Epithelial cell of esophagus (primary cell): ENCODE measurements at regions not wholly inside any gene's neighbourhood (a gene's known extent, or its start where the extent isn't known, plus 50 kb on each side); places are given as distances from the start of the nearest gene placed in this dataset.

Experiments used
- DNase-seq: peaks from one replicate; pipeline ENCODE4 v3.0.0; 2010; ENCODE audit warnings: low read depth
- H3K4me3 ChIP-seq: 2 replicates; pipeline ENCODE4 v1.5.1; 2011; ENCODE audit warnings: mild to moderate bottlenecking, low read length, control low read depth
- TF ChIP-seq, protein P1 (sequence below): IDR thresholded peaks from 2 replicates; pipeline ENCODE4 v1.5.1; 2011; ENCODE audit warnings: low read depth, mild to moderate bottlenecking, low read length, control low read depth, inconsistent platforms; ENCODE audit not compliant: insufficient read depth; ENCODE audit errors: missing control alignments

DNA sequence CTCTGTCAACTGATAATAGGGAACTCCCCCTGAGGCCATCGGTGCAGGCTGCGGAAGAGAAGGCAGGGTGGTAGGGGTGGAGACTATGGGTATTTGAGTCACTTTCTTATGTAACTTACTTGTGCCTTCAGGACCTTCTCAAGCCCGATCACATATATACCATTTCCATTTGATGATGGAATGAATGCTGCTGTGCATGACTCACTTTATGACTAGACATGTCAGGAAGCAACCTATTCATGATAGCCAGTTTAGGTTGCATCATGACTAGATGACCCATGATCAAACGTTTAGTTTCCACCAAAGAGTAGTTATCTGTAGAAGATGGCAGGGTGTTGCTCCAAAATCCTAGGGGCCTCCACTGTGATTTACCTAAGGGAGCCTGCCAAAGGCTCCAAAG is 435.5 kb downstream of the DTHD1 start:
- H3K4me3 ChIP-seq: no peak overlapping the region
- peak; percentile 84 for DNase-seq
- TF ChIP-seq, protein P1, sequence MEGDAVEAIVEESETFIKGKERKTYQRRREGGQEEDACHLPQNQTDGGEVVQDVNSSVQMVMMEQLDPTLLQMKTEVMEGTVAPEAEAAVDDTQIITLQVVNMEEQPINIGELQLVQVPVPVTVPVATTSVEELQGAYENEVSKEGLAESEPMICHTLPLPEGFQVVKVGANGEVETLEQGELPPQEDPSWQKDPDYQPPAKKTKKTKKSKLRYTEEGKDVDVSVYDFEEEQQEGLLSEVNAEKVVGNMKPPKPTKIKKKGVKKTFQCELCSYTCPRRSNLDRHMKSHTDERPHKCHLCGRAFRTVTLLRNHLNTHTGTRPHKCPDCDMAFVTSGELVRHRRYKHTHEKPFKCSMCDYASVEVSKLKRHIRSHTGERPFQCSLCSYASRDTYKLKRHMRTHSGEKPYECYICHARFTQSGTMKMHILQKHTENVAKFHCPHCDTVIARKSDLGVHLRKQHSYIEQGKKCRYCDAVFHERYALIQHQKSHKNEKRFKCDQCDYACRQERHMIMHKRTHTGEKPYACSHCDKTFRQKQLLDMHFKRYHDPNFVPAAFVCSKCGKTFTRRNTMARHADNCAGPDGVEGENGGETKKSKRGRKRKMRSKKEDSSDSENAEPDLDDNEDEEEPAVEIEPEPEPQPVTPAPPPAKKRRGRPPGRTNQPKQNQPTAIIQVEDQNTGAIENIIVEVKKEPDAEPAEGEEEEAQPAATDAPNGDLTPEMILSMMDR: no peak

DNA sequence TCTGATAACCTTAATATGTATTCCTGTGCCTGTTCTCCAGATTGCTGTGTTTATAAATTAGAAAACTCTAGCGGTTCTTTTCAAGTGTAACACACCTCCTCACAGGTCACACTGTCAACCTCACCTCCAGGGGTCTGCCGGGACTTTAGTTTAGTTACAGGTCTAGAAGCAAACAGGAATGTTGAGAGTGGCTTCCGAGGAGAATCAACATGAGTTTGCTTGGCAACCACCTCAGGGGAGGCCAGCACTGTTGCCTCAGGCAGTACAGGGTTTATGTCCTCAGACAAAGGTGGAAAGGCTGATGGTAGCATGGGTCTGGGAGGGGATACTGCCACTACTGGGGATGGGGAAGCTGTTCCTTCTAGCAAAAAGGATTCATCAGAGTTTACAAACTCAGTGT is 438.0 kb downstream of the DTHD1 start:
- DNase-seq: no peak
- TF ChIP-seq, protein P1: no peak
- no peak overlapping the region for H3K4me3 ChIP-seq

DNA sequence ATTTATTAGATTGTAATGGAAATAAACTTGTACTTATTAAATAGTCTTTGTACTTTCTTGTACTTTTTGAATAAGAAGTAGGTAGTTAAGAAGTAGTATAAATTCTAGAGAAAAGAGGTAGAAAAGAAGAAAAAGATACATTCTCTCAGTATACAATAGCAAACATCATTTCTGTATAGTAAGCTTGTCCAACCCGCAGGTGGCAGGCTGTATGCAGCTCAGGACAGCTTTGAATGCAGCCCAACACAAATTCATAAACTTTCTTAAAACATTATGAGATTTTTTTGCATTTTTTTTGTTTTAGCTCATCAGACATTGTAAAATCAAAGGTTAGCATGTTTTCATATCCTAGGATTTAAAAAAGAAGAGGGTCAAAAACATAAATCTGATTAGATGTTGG is 441.6 kb downstream of the DTHD1 start:
- TF ChIP-seq, protein P1: no peak
- no peak overlapping the region for H3K4me3 ChIP-seq
- no peak for DNase-seq

DNA sequence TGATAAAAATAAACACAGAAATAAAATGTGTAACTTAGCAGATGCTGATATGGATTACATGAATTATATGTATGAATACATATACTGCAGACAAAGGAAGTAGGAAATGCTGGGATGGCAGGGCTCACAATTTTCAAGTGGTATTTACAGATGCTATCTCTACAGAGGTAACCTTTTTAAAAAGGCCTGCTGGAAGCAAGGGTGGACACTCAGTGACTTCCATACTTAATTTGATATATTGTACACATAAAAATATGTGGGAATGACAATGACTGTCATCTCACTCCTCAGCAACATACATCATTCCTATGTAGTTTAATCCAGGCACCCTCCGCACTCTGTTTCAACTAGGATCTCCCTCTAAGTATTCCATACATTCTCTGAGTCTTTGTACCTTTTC is 452.9 kb downstream of the DTHD1 start:
- no peak overlapping the region for H3K4me3 ChIP-seq
- TF ChIP-seq, protein P1: no peak
- no peak for DNase-seq

DNA sequence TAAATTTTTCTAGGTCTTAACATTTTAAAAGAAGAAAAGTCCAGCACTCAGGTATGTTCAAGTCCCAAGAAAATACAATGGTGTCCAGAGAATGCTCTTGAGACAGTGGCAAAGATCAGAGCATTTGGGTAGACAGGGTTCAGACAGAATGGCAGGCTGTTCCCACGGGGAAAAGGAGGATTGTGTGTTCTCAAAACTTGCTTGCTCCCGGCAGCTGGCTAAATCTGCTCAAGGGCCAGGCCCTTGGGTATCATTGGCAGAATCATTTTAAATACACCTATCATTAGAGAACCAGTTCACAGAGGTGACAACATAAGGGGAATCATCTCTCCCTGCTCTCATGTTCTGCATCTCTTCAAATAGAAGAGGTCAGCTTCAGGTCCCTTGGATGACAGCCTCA is 456.3 kb downstream of the DTHD1 start:
- DNase-seq: no peak
- TF ChIP-seq, protein P1: no peak
- no peak overlapping the region for H3K4me3 ChIP-seq

DNA sequence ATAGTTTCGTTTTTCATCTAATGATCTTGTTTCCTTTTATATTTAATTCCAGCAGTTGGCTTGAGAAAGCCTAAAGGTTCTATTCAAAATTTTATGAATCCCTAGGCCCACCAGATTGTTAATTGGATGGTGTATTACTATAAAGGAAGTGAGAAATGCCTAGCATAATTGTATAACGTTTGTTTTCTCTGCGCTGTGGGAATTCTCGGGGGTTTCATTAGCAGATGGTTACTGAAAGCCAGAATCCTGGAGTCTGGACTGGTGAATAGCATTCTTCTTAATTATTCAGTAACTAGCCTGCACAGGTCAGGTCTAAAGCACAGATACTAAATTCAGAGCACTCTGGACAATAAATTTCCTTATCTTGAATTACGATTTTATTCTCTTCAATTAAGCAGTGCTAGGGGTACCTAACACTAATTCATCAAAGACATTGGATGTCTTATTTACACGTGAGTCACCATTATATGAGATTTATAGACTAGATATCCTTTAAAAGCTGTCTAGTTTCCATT is 459.4 kb downstream of the DTHD1 start:
- TF ChIP-seq, protein P1: no peak
- no peak overlapping the region for H3K4me3 ChIP-seq

More for the DNA sequence above, 459.4 kb downstream of the DTHD1 start:
- no peak for DNase-seq
